GM18868 (cell line): ENCODE measurements at regions not wholly inside any gene's neighbourhood (a gene's known extent, or its start where the extent isn't known, plus 50 kb on each side); places are given as distances from the start of the nearest gene placed in this dataset.
"Not testable (repeated sequence)": the region's sequence is repeated elsewhere in the genome, so short reads cannot be mapped to it uniquely, and the experiment has no call there.

Experiments
- ATAC-seq: cut with Tn5 transposase; IDR thresholded peaks from one replicate; pipeline ENCODE4 v1.9.1; 2021; ENCODE audit warnings: mild to moderate bottlenecking, moderate library complexity; ENCODE audit not compliant: unreplicated experiment

GRCh38 chr15:93770788-93771187 is 460.6 kb upstream of the MCTP2 start:
- no peak for ATAC-seq

- ATAC-seq, result no peak
Measured at GRCh38 chr15:93762036-93762435, 469.3 kb upstream of the MCTP2 start.

- no peak for ATAC-seq
Measured at GRCh38 chr15:93759629-93760028, 471.7 kb upstream of the MCTP2 start.

GRCh38 chr15:93758824-93759223 is 472.5 kb upstream of the MCTP2 start:
- no peak for ATAC-seq

- ATAC-seq, result no peak
Measured at GRCh38 chr15:93748710-93749109, 482.7 kb upstream of the MCTP2 start.

GRCh38 chr15:93734976-93735375 is 496.4 kb upstream of the MCTP2 start:
- not testable (repeated sequence) for ATAC-seq

GRCh38 chr15:93730724-93731123 is 500.6 kb upstream of the MCTP2 start:
- ATAC-seq, result no peak

- no peak for ATAC-seq
Measured at GRCh38 chr15:93722165-93722564, 509.2 kb upstream of the MCTP2 start.

- ATAC-seq, result no peak
Measured at GRCh38 chr15:93720607-93721006, 510.8 kb upstream of the MCTP2 start.

- no peak for ATAC-seq
Measured at GRCh38 chr15:93719921-93720351, 511.4 kb upstream of the MCTP2 start.

GRCh38 chr15:93716615-93717231 is 514.6 kb upstream of the MCTP2 start:
- no peak for ATAC-seq

- ATAC-seq, result no peak
Measured at GRCh38 chr15:93709708-93710107, 521.7 kb upstream of the MCTP2 start.

GRCh38 chr15:93708724-93709445 is 522.5 kb upstream of the MCTP2 start:
- ATAC-seq, result no peak

GRCh38 chr15:93707751-93708150 is 523.6 kb upstream of the MCTP2 start:
- no peak for ATAC-seq

GRCh38 chr15:93706495-93707292 is 524.7 kb upstream of the MCTP2 start:
- ATAC-seq, result no peak

GRCh38 chr15:93705753-93706455 is 525.5 kb upstream of the MCTP2 start:
- no peak for ATAC-seq

GRCh38 chr15:93703092-93703739 is 528.1 kb upstream of the MCTP2 start:
- ATAC-seq, result no peak

- no peak for ATAC-seq
Measured at GRCh38 chr15:93700051-93700450, 531.3 kb upstream of the MCTP2 start.

GRCh38 chr15:93694033-93694432 is 537.3 kb upstream of the MCTP2 start:
- no peak for ATAC-seq

GRCh38 chr15:93683651-93684050 is 547.7 kb upstream of the MCTP2 start:
- no peak for ATAC-seq
